Fibroblast of lung (primary cell): ENCODE measurements at regions not wholly inside any gene's neighbourhood (a gene's known extent, or its start where the extent isn't known, plus 50 kb on each side); places are given as distances from the start of the nearest gene placed in this dataset.

Experiments used
- CTCF ChIP-seq, 2 donors: IDR thresholded peaks in 1 of 2; conservative IDR thresholded peaks in 1 of 2; 1 replicate in 1 of 2; 2 replicates in 1 of 2; pipeline ENCODE4 v1.5.1; 2011 to 2012; ENCODE audit warnings: low read length in 2 of 2, control low read depth in 1 of 2, inconsistent platforms in 1 of 2, low read depth in 1 of 2, mild to moderate bottlenecking in 1 of 2
- EZH2 ChIP-seq: IDR thresholded peaks from 2 replicates; pipeline ENCODE4 v1.5.1; 2012; ENCODE audit warnings: low read length, control low read depth, mild to moderate bottlenecking; ENCODE audit errors: missing control alignments

DNA sequence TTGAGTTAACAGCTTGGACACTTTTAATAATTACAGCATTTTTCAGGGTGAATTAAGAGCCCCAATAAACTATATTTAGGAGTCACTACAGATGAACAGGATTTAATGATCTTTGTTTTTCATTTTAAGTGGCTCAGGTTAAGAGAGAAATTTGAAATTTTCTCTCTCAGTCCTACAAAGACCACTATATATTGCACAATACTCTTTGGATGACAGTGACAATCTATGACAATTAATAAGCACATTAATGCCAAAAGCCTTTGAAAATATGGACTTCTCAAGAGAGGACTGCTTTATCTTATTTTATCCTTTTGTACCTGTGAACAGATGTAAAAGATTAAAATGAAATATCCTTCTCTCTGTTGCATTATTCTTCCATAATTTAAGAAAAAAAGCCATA, 151.1 kb upstream of the IRX5 start:
- TF ChIP-seq CTCF (conservative IDR thresholded peaks at IDR 0.05 in 1 of 2, IDR thresholded peaks at IDR 0.05 in 1 of 2; ENCODE audit: low read depth in 1 of 2, low read length in 2 of 2) = no peak
- TF ChIP-seq EZH2 = no peak
